ENCODE measurements at regions not wholly inside any gene's neighbourhood (a gene's known extent, or its start where the extent isn't known, plus 50 kb on each side); places are given as distances from the start of the nearest gene placed in this dataset.

GRCh38 chr3:16058521-16058920 is 116.0 kb upstream of the GALNT15 start:
- no peak overlapping the region for H3K27ac ChIP-seq
- H3K27me3 ChIP-seq, result no peaks in the 10 kb centered on the region
- H3K4me3 ChIP-seq (ENCODE audit: low read depth in 1 of 2, low read length in 1 of 2), result no peak overlapping the region
- TF ChIP-seq CTCF (IDR thresholded peaks at IDR 0.05), result no peak
- no peaks in the 10 kb centered on the region for H3K9me3 ChIP-seq
- no peaks in the 10 kb centered on the region for H3K36me3 ChIP-seq
- H3K4me1 ChIP-seq (ENCODE audit: control insufficient read depth in 1 of 2, insufficient read depth in 1 of 2, low read depth in 1 of 2, low read length in 1 of 2), result no peaks in the 10 kb centered on the region

GRCh38 chr3:16059081-16059537 is 115.4 kb upstream of the GALNT15 start:
- H3K27me3 ChIP-seq, result no peaks in the 10 kb centered on the region
- H3K9me3 ChIP-seq, result no peaks in the 10 kb centered on the region
- no peak overlapping the region for H3K27ac ChIP-seq
- H3K4me1 ChIP-seq (ENCODE audit: control insufficient read depth in 1 of 2, insufficient read depth in 1 of 2, low read depth in 1 of 2, low read length in 1 of 2), result no peaks in the 10 kb centered on the region
- no peaks in the 10 kb centered on the region for H3K36me3 ChIP-seq
- TF ChIP-seq CTCF (IDR thresholded peaks at IDR 0.05), result no peak
- no peak overlapping the region for H3K4me3 ChIP-seq (ENCODE audit: low read depth in 1 of 2, low read length in 1 of 2)

GRCh38 chr3:16059711-16060357 is 114.6 kb upstream of the GALNT15 start:
- no peaks in the 10 kb centered on the region for H3K36me3 ChIP-seq
- H3K27me3 ChIP-seq, result no peaks in the 10 kb centered on the region
- H3K9me3 ChIP-seq, result no peaks in the 10 kb centered on the region
- no peak overlapping the region for H3K27ac ChIP-seq
- TF ChIP-seq CTCF (IDR thresholded peaks at IDR 0.05), result no peak
- no peaks in the 10 kb centered on the region for H3K4me1 ChIP-seq (ENCODE audit: control insufficient read depth in 1 of 2, insufficient read depth in 1 of 2, low read depth in 1 of 2, low read length in 1 of 2)
- H3K4me3 ChIP-seq (ENCODE audit: low read depth in 1 of 2, low read length in 1 of 2), result no peak overlapping the region

- no peak for TF ChIP-seq CTCF (IDR thresholded peaks at IDR 0.05)
- no peaks in the 10 kb centered on the region for H3K4me1 ChIP-seq (ENCODE audit: control insufficient read depth in 1 of 2, insufficient read depth in 1 of 2, low read depth in 1 of 2, low read length in 1 of 2)
- H3K27me3 ChIP-seq, result no peaks in the 10 kb centered on the region
- no peak overlapping the region for H3K27ac ChIP-seq
- H3K36me3 ChIP-seq, result no peaks in the 10 kb centered on the region
- no peaks in the 10 kb centered on the region for H3K9me3 ChIP-seq
- H3K4me3 ChIP-seq (ENCODE audit: low read depth in 1 of 2, low read length in 1 of 2), result no peak overlapping the region
These were observed 114.1 kb upstream of the GALNT15 start for GRCh38 chr3:16060358-16060852.

- Histone ChIP-seq H3K9me3 (no peaks in the 10 kb centered on the region), H3K27me3 (no peaks in the 10 kb centered on the region), H3K36me3 (no peaks in the 10 kb centered on the region), H3K4me3 (ENCODE audit: low read depth in 1 of 2, low read length in 1 of 2) (no peak overlapping the region), H3K4me1 (ENCODE audit: control insufficient read depth in 1 of 2, insufficient read depth in 1 of 2, low read depth in 1 of 2, low read length in 1 of 2) (no peaks in the 10 kb centered on the region), H3K27ac (no peak overlapping the region)
- TF ChIP-seq CTCF (IDR thresholded peaks at IDR 0.05), result no peak
These were observed 113.5 kb upstream of the GALNT15 start for GRCh38 chr3:16060945-16061344.

Data from neutrophil (primary cell).